Astrocyte (in vitro differentiated cells and primary cell): ENCODE measurements at regions not wholly inside any gene's neighbourhood (a gene's known extent, or its start where the extent isn't known, plus 50 kb on each side); places are given as distances from the start of the nearest gene placed in this dataset.
A peak's percentile ranks its signal among the peaks of the same experiment; 100 is the strongest.
"Not testable (repeated sequence)": the region's sequence is repeated elsewhere in the genome, so short reads cannot be mapped to it uniquely, and the experiment has no call there.

Source experiments
- DNase-seq: peaks from one replicate; pipeline ENCODE4 v3.0.0-alpha.2; 2010; ENCODE audit warnings: low read depth
- FAIRE-seq: peaks from 2 replicates; lab custom pipeline; 2011; peaks lifted over from hg19 to GRCh38; lab: Jason Lieb, UNC
- H2AFZ ChIP-seq: 2 replicates; pipeline ENCODE4 v1.6.0; 2012; ENCODE audit warnings: low read depth, low read length, inconsistent platforms
- H3K27ac ChIP-seq: 2 replicates; pipeline ENCODE4 v1.5.1; 2011; ENCODE audit warnings: low read depth, low read length, inconsistent platforms
- H3K27me3 ChIP-seq: 2 replicates; pipeline ENCODE4 v1.6.0; 2011; ENCODE audit warnings: low read length, inconsistent platforms; ENCODE audit not compliant: insufficient read depth
- H3K36me3 ChIP-seq: 2 replicates; pipeline ENCODE4 v1.5.1; 2011; ENCODE audit warnings: low read length, inconsistent platforms; ENCODE audit not compliant: insufficient read depth
- H3K4me1 ChIP-seq: 2 replicates; pipeline ENCODE4 v1.5.1; 2011; ENCODE audit warnings: low read length, inconsistent platforms; ENCODE audit not compliant: insufficient read depth
- H3K4me2 ChIP-seq: 2 replicates; pipeline ENCODE4 v1.6.0; 2012; ENCODE audit warnings: low read length, inconsistent platforms
- H3K4me3 ChIP-seq: 2 replicates; pipeline ENCODE4 v1.5.1; 2011; ENCODE audit warnings: low read depth, mild to moderate bottlenecking, low read length, inconsistent platforms; ENCODE audit not compliant: insufficient read depth
- H3K79me2 ChIP-seq: 2 replicates; pipeline ENCODE4 v1.6.0; 2012; ENCODE audit warnings: mild to moderate bottlenecking, low read length, inconsistent platforms; ENCODE audit not compliant: insufficient read depth
- H3K9ac ChIP-seq: 2 replicates; pipeline ENCODE4 v1.6.0; 2012; ENCODE audit warnings: mild to moderate bottlenecking, low read length, inconsistent platforms
- H3K9me3 ChIP-seq: 2 replicates; pipeline ENCODE4 v1.5.1; 2012; ENCODE audit warnings: low read depth, mild to moderate bottlenecking, low read length, inconsistent platforms; ENCODE audit not compliant: insufficient read depth
- H4K20me1 ChIP-seq: 2 replicates; pipeline ENCODE4 v1.6.0; 2012; ENCODE audit warnings: low read length, inconsistent platforms; ENCODE audit not compliant: insufficient read depth
- H3K27ac Mint-ChIP-seq: one replicate; pipeline ENCODE4 v1.8.0; 2021; ENCODE audit warnings: mild to moderate bottlenecking, mixed read lengths; ENCODE audit not compliant: unreplicated experiment
- H3K27me3 Mint-ChIP-seq: one replicate; pipeline ENCODE4 v1.8.0; 2021; ENCODE audit warnings: low read depth, mixed read lengths; ENCODE audit not compliant: unreplicated experiment
- H3K36me3 Mint-ChIP-seq: one replicate; pipeline ENCODE4 v1.8.0; 2021; ENCODE audit warnings: low read depth, mixed read lengths; ENCODE audit not compliant: unreplicated experiment
- H3K4me1 Mint-ChIP-seq: one replicate; pipeline ENCODE4 v1.8.0; 2021; ENCODE audit warnings: low read depth, mixed read lengths; ENCODE audit not compliant: unreplicated experiment
- H3K4me3 Mint-ChIP-seq: one replicate; pipeline ENCODE4 v1.8.0; 2021; ENCODE audit warnings: mild to moderate bottlenecking, moderate library complexity, mixed read lengths; ENCODE audit not compliant: unreplicated experiment
- H3K9me3 Mint-ChIP-seq: one replicate; pipeline ENCODE4 v1.8.0; 2021; ENCODE audit warnings: mild to moderate bottlenecking, mixed read lengths; ENCODE audit not compliant: unreplicated experiment
- EZH2 ChIP-seq: IDR thresholded peaks from 2 replicates; pipeline ENCODE4 v1.6.1; 2012; ENCODE audit warnings: mild to moderate bottlenecking, low read length, inconsistent platforms; ENCODE audit not compliant: insufficient read depth
- TF ChIP-seq, protein P1 (sequence below): IDR thresholded peaks from 2 replicates; pipeline ENCODE4 v1.5.1; 2011; ENCODE audit warnings: low read depth, mild to moderate bottlenecking, inconsistent platforms, low read length, moderate library complexity; ENCODE audit not compliant: insufficient read depth

DNA sequence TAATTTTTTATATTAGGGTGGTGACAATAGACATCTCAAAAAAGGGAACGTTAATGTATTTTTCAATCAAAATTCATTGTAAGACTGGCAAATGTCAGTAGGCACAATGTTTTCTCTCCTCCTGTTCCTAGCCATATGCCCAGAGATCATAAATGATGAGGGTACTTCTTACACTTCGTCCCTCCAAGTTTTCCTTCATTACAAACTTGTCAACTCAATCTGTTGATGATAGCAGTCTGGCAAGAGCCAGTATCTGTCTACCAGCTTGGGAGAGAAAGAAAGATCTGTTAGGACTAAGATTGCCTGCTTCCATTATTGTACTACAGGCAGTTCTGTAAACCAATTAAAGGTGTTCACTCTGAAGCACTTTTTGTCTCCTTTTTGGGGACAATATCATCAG, 130.9 kb upstream of the DAAM1 start:
- H3K4me3 ChIP-seq: no peak overlapping the region
- H2AFZ ChIP-seq: no peak overlapping the region
- H3K27me3 ChIP-seq: no peaks in the 10 kb centered on the region
- H4K20me1 ChIP-seq: no peaks in the 10 kb centered on the region
- H3K9me3 ChIP-seq: no peaks in the 10 kb centered on the region
- H3K9ac ChIP-seq: no peak overlapping the region
- H3K36me3 ChIP-seq: no peaks in the 10 kb centered on the region
- no peak overlapping the region for H3K4me3 Mint-ChIP-seq
- no peak for FAIRE-seq
- TF ChIP-seq, protein P1, sequence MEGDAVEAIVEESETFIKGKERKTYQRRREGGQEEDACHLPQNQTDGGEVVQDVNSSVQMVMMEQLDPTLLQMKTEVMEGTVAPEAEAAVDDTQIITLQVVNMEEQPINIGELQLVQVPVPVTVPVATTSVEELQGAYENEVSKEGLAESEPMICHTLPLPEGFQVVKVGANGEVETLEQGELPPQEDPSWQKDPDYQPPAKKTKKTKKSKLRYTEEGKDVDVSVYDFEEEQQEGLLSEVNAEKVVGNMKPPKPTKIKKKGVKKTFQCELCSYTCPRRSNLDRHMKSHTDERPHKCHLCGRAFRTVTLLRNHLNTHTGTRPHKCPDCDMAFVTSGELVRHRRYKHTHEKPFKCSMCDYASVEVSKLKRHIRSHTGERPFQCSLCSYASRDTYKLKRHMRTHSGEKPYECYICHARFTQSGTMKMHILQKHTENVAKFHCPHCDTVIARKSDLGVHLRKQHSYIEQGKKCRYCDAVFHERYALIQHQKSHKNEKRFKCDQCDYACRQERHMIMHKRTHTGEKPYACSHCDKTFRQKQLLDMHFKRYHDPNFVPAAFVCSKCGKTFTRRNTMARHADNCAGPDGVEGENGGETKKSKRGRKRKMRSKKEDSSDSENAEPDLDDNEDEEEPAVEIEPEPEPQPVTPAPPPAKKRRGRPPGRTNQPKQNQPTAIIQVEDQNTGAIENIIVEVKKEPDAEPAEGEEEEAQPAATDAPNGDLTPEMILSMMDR: no peak
- TF ChIP-seq EZH2: no peak
- no peak overlapping the region for H3K27ac ChIP-seq
- H3K9me3 Mint-ChIP-seq: no peaks in the 10 kb centered on the region
- no peaks in the 10 kb centered on the region for H3K27me3 Mint-ChIP-seq
- H3K79me2 ChIP-seq: no peaks in the 10 kb centered on the region
- H3K4me2 ChIP-seq: no peak overlapping the region
- H3K4me1 ChIP-seq: no peaks in the 10 kb centered on the region
- H3K36me3 Mint-ChIP-seq: no peaks in the 10 kb centered on the region
- H3K27ac Mint-ChIP-seq: no peak overlapping the region
- DNase-seq: no peak
- no peaks in the 10 kb centered on the region for H3K4me1 Mint-ChIP-seq

- not testable (repeated sequence) for H3K9ac ChIP-seq, H3K4me1 ChIP-seq, H3K27ac Mint-ChIP-seq, H3K4me3 Mint-ChIP-seq, H3K4me1 Mint-ChIP-seq, DNase-seq, H3K79me2 ChIP-seq, H3K4me2 ChIP-seq, H3K9me3 ChIP-seq, FAIRE-seq, H2AFZ ChIP-seq, H3K9me3 Mint-ChIP-seq, H3K36me3 ChIP-seq, H3K27me3 Mint-ChIP-seq, H3K36me3 Mint-ChIP-seq, H3K4me3 ChIP-seq, H3K27ac ChIP-seq, H4K20me1 ChIP-seq, H3K27me3 ChIP-seq
Measured at GRCh38 chr14:59058776-59059175, 129.7 kb upstream of the DAAM1 start.

- no peaks in the 10 kb centered on the region for H4K20me1 ChIP-seq
- H3K4me3 ChIP-seq: no peak overlapping the region
- TF ChIP-seq EZH2: no peak
- TF ChIP-seq, protein P1: no peak
- no peak overlapping the region for H3K9ac ChIP-seq
- FAIRE-seq: no peak
- H3K36me3 ChIP-seq: no peaks in the 10 kb centered on the region
- DNase-seq: peak; percentile 1
- Mint-ChIP-seq H3K36me3 (no peaks in the 10 kb centered on the region), H3K4me1 (no peaks in the 10 kb centered on the region), H3K9me3 (peaks cover 6% of the 10 kb centered on the region), H3K27me3 (no peaks in the 10 kb centered on the region), H3K4me3 (no peak overlapping the region), H3K27ac (no peak overlapping the region)
- no peaks in the 10 kb centered on the region for H3K27me3 ChIP-seq
- H3K4me2 ChIP-seq: no peak overlapping the region
- H3K9me3 ChIP-seq: no peaks in the 10 kb centered on the region
- no peak overlapping the region for H2AFZ ChIP-seq
- no peak overlapping the region for H3K27ac ChIP-seq
- H3K79me2 ChIP-seq: no peaks in the 10 kb centered on the region
- H3K4me1 ChIP-seq: no peaks in the 10 kb centered on the region
Measured at GRCh38 chr14:59060841-59061240, 127.6 kb upstream of the DAAM1 start.
